ENCODE measurements at regions not wholly inside any gene's neighbourhood (a gene's known extent, or its start where the extent isn't known, plus 50 kb on each side); places are given as distances from the start of the nearest gene placed in this dataset.

DNA sequence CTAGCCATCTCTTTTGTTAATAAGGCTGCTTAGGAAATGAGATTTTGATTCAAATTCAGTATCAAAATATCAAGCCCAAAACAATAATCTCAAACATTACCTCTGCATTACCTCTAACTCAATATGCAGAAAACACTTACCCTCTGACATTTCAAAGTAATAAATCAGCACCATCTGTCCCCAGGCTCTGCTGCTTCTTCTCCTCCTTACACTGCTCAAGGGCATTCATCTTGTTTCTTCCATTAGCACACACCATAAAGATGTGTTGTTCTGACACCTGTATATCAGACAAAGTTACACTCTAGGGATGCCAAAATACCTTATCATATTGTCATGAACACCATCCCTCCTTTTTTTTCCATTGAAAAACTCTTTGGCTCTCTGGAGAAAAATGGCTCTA lies 1630.3 kb downstream of the RPA4 start:
- FAIRE-seq, result no peak
- Histone ChIP-seq H3K36me3 (ENCODE audit: control insufficient read depth, insufficient read depth, low read length) (no peaks in the 10 kb centered on the region), H3K4me3 (ENCODE audit: low read depth, low read length) (no peak overlapping the region), H3K27me3 (ENCODE audit: control insufficient read depth, insufficient read depth, low read length) (no peaks in the 10 kb centered on the region)
- TF ChIP-seq, protein P1, sequence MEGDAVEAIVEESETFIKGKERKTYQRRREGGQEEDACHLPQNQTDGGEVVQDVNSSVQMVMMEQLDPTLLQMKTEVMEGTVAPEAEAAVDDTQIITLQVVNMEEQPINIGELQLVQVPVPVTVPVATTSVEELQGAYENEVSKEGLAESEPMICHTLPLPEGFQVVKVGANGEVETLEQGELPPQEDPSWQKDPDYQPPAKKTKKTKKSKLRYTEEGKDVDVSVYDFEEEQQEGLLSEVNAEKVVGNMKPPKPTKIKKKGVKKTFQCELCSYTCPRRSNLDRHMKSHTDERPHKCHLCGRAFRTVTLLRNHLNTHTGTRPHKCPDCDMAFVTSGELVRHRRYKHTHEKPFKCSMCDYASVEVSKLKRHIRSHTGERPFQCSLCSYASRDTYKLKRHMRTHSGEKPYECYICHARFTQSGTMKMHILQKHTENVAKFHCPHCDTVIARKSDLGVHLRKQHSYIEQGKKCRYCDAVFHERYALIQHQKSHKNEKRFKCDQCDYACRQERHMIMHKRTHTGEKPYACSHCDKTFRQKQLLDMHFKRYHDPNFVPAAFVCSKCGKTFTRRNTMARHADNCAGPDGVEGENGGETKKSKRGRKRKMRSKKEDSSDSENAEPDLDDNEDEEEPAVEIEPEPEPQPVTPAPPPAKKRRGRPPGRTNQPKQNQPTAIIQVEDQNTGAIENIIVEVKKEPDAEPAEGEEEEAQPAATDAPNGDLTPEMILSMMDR (IDR thresholded peaks at IDR 0.05; ENCODE audit: insufficient read depth, low read length, severe bottlenecking), result no peak
- no peak for DNase-seq (ENCODE audit: low read depth)

DNA sequence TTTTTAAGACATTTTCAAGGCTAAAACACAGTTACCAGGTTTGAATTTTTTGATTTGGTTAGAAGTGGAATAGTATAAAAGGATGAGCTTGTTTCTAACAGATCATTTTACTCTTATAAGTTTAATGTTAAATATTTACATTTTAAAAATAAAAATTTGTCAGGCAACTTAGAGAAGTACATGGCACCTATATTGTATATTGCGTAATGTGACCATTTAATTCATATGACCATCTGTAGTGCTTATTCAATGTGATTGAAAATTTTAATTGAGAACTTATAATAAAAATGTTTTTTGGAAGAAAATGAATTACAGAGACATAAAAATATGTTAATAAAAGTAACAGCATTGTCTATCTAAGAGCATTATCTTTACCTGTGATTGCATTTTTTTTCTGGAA lies 1632.4 kb downstream of the RPA4 start:
- no peaks in the 10 kb centered on the region for H3K27me3 ChIP-seq (ENCODE audit: control insufficient read depth, insufficient read depth, low read length)
- no peak for FAIRE-seq
- no peak for DNase-seq (ENCODE audit: low read depth)
- no peak overlapping the region for H3K4me3 ChIP-seq (ENCODE audit: low read depth, low read length)
- TF ChIP-seq, protein P1 (IDR thresholded peaks at IDR 0.05; ENCODE audit: insufficient read depth, low read length, severe bottlenecking), result no peak
- no peaks in the 10 kb centered on the region for H3K36me3 ChIP-seq (ENCODE audit: control insufficient read depth, insufficient read depth, low read length)

DNA sequence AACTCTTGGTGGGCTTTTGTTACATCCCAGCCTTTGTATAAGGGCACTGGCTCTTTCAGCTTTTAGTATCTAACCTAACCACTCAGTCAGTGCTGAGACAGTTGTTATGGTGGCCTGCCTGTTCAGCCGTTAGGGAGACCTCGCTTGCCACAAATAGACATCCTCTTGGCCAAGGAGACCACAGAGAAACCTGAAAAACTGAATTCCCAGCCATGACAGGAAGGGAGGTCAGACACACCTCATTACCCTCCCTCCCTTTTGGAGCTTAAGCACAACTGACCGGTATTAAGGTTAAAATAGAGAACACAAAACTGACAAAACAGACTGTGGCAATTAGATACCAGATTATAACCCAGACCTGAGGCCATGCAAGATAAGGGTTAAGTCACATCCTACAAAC lies 1639.3 kb downstream of the RPA4 start:
- FAIRE-seq, result no peak

DNA sequence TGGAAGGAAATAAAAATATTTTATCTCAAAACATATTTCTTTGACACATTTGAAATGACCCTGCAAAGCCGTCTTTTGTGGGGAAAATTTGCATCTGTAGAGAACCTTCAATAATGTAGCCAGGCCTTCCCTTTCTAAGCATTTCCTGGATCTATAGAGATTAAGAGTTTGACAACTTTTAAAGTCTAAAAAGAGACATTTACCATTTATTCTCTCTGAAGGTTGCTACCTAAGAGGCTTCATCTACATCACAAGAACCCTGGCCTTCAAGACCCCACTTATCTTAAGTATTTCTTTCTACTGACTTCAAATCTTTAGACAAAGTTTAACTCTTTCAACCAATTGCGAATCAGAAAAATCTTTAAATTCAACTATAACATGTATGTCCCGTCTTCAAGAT lies 1639.8 kb downstream of the RPA4 start:
- Histone ChIP-seq H3K27me3 (ENCODE audit: control insufficient read depth, insufficient read depth, low read length) (no peaks in the 10 kb centered on the region), H3K36me3 (ENCODE audit: control insufficient read depth, insufficient read depth, low read length) (no peaks in the 10 kb centered on the region), H3K4me3 (ENCODE audit: low read depth, low read length) (no peak overlapping the region)
- TF ChIP-seq, protein P1 (IDR thresholded peaks at IDR 0.05; ENCODE audit: insufficient read depth, low read length, severe bottlenecking), result no peak
- no peak for DNase-seq (ENCODE audit: low read depth)
- FAIRE-seq, result no peak

More for the DNA sequence above, 1639.3 kb downstream of the RPA4 start:
- TF ChIP-seq, protein P1 (IDR thresholded peaks at IDR 0.05; ENCODE audit: insufficient read depth, low read length, severe bottlenecking), result no peak
- Histone ChIP-seq H3K27me3 (ENCODE audit: control insufficient read depth, insufficient read depth, low read length) (no peaks in the 10 kb centered on the region), H3K36me3 (ENCODE audit: control insufficient read depth, insufficient read depth, low read length) (no peaks in the 10 kb centered on the region), H3K4me3 (ENCODE audit: low read depth, low read length) (no peak overlapping the region)
- DNase-seq (ENCODE audit: low read depth), result no peak

DNA sequence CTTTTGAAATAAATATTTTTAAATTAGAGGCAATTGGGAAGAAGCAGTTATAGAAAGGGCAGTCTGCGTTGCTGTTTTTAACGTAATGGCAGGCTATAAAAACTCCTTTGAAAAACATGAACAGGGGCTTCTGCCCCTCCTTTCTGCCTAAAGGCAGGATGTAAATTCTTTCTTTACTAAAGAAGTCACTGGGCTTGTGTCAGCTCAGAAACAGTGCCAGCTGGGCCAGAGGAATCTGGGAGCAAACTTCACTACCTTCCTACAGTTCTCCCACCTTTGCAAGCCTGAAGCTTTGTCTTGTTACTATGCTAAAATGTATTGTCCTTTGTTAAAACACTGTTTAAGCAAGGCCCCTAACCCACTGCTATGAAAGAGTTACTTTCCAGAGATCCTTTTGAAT lies 1664.8 kb downstream of the RPA4 start:
- H3K27me3 ChIP-seq (ENCODE audit: control insufficient read depth, insufficient read depth, low read length), result no peaks in the 10 kb centered on the region
- TF ChIP-seq, protein P1 (IDR thresholded peaks at IDR 0.05; ENCODE audit: insufficient read depth, low read length, severe bottlenecking), result no peak
- FAIRE-seq (no peak), DNase-seq (ENCODE audit: low read depth) (no peak)
- no peaks in the 10 kb centered on the region for H3K36me3 ChIP-seq (ENCODE audit: control insufficient read depth, insufficient read depth, low read length)
- H3K4me3 ChIP-seq (ENCODE audit: low read depth, low read length), result no peak overlapping the region

DNA sequence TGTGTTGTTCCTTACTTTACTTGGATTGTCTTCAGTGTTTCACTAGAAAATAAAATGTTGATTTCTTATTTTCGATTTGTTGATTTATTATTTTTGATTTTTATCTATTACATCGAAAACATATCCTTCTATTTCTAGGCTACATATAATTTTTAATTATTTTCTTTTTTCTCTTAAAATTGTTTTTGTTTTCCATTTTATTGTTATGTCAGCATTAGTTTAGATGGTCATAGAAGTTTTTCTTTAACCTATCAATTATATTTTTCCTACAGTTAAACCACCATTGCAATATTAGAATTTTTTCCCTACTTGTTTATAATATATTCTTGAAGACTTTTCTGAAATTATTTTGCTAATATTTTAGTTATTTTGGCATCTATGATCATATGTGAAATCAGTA lies 1685.1 kb downstream of the RPA4 start:
- Histone ChIP-seq H3K4me3 (ENCODE audit: low read depth, low read length) (no peak overlapping the region), H3K27me3 (ENCODE audit: control insufficient read depth, insufficient read depth, low read length) (no peaks in the 10 kb centered on the region), H3K36me3 (ENCODE audit: control insufficient read depth, insufficient read depth, low read length) (no peaks in the 10 kb centered on the region)
- DNase-seq (ENCODE audit: low read depth) (no peak), FAIRE-seq (no peak)
- TF ChIP-seq, protein P1 (IDR thresholded peaks at IDR 0.05; ENCODE audit: insufficient read depth, low read length, severe bottlenecking), result no peak
